MCF 10A (cell line): ENCODE measurements at regions not wholly inside any gene's neighbourhood (a gene's known extent, or its start where the extent isn't known, plus 50 kb on each side); places are given as distances from the start of the nearest gene placed in this dataset.

Source experiments
- BruUV-seq: library from RNA; stranded (reverse); fragments of 400-500 nt; replicated peaks from 2 replicates; lab custom pipeline; 2021; lab: Mats Ljungman, UMichigan
- CTCF ChIA-PET: fragments of 300-600 bp; sonication (Branson Sonifier 250); formaldehyde crosslinking; extraction: SDS; loops from one replicate; lab custom pipeline; 2021; ENCODE audit warnings: antibody characterized with exemption, inconsistent platforms; lab: Yijun Ruan, JAX
- POLR2A ChIA-PET: fragments of 300-600, 350-650 bp; sonication (Branson Sonifier 250); formaldehyde crosslinking; extraction: SDS; loops from one replicate; lab custom pipeline; 2020; ENCODE audit warnings: antibody characterized with exemption, inconsistent platforms; lab: Yijun Ruan, JAX
- DNase-seq: peaks from one replicate; pipeline ENCODE4 v3.0.0-alpha.2; 2018; ENCODE audit not compliant: unreplicated experiment
- H3K27ac Mint-ChIP-seq: one replicate; pipeline ENCODE4 v1.8.0; 2022; ENCODE audit warnings: mild to moderate bottlenecking, low read depth, mixed read lengths; ENCODE audit not compliant: unreplicated experiment
- H3K27me3 Mint-ChIP-seq: one replicate; pipeline ENCODE4 v1.8.0; 2022; ENCODE audit warnings: mixed read lengths; ENCODE audit not compliant: insufficient read depth, unreplicated experiment
- H3K36me3 Mint-ChIP-seq: one replicate; pipeline ENCODE4 v1.8.0; 2022; ENCODE audit warnings: mild to moderate bottlenecking, moderate library complexity, mixed read lengths; ENCODE audit not compliant: insufficient read depth, unreplicated experiment
- H3K4me1 Mint-ChIP-seq: one replicate; pipeline ENCODE4 v1.8.0; 2022; ENCODE audit warnings: mixed read lengths; ENCODE audit not compliant: insufficient read depth, unreplicated experiment
- H3K4me3 Mint-ChIP-seq: one replicate; pipeline ENCODE4 v1.8.0; 2022; ENCODE audit warnings: mild to moderate bottlenecking, moderate library complexity, mixed read lengths; ENCODE audit not compliant: unreplicated experiment
- H3K9me3 Mint-ChIP-seq: one replicate; pipeline ENCODE4 v1.8.0; 2022; ENCODE audit warnings: mixed read lengths; ENCODE audit not compliant: unreplicated experiment
- intact Hi-C: fragments of 100-400 bp; cut with micrococcal nuclease; formaldehyde crosslinking; loops from 2 replicates; pipeline ENCODE4 v1.14.1; 2022
- TF ChIP-seq, protein P1 (sequence below): fragments of 200-600 bp; IDR thresholded peaks from one replicate; pipeline ENCODE4 v1.8.0; 2022; ENCODE audit warnings: antibody characterized with exemption, mild to moderate bottlenecking; ENCODE audit not compliant: unreplicated experiment

DNA sequence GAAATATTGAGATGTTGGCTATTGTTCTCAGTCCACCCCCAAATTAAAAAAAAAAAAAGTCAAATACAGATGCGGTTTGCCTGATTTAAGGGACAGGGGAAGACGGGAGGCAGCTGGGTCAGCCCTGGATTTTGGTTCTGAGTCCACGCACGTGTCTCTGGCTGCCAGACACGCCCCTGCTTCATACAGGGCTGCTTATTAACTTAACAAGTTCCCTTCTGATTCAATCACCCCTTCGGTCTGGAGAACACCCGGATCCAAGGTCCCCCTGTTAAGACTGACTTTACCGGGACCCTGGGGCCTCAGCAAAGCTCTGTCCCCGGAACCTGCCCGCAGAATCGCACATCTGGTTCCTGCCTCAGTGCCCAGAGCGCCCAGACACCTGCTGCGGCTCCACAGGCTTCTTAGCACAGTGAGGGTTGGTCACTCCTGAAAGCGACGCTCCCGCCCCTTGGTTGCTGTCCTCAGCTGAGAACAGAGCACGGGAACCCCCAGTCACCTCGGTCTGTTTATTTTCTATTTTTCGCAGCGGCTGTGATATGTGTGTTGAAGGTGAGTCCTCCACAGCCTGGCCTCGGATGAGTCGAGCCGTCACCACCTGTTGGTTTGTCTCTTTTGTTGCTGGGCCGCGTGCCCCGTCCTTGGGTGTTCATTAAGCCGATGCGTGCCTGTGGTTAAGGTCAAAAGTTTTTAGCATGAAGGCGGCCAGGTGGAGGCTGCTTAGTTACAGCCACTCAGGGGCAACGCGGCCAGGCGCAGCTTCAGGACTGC lies 57.2 kb downstream of the RTP5 start:
- H3K27ac Mint-ChIP-seq, result no peak overlapping the region
- TF ChIP-seq, protein P1, sequence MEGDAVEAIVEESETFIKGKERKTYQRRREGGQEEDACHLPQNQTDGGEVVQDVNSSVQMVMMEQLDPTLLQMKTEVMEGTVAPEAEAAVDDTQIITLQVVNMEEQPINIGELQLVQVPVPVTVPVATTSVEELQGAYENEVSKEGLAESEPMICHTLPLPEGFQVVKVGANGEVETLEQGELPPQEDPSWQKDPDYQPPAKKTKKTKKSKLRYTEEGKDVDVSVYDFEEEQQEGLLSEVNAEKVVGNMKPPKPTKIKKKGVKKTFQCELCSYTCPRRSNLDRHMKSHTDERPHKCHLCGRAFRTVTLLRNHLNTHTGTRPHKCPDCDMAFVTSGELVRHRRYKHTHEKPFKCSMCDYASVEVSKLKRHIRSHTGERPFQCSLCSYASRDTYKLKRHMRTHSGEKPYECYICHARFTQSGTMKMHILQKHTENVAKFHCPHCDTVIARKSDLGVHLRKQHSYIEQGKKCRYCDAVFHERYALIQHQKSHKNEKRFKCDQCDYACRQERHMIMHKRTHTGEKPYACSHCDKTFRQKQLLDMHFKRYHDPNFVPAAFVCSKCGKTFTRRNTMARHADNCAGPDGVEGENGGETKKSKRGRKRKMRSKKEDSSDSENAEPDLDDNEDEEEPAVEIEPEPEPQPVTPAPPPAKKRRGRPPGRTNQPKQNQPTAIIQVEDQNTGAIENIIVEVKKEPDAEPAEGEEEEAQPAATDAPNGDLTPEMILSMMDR, result no peak
- no peaks in the 10 kb centered on the region for H3K4me1 Mint-ChIP-seq
- intact Hi-C loops, result no loop called here
- no peaks in the 10 kb centered on the region for H3K9me3 Mint-ChIP-seq
- no peak overlapping the region for H3K4me3 Mint-ChIP-seq
- POLR2A ChIA-PET, result no interaction called here
- no peaks in the 10 kb centered on the region for H3K36me3 Mint-ChIP-seq
- peaks cover 29% of the 10 kb centered on the region for H3K27me3 Mint-ChIP-seq
- no peak for DNase-seq
- BruUV-seq, result no TSS peak
- CTCF ChIA-PET, result no interaction called here

DNA sequence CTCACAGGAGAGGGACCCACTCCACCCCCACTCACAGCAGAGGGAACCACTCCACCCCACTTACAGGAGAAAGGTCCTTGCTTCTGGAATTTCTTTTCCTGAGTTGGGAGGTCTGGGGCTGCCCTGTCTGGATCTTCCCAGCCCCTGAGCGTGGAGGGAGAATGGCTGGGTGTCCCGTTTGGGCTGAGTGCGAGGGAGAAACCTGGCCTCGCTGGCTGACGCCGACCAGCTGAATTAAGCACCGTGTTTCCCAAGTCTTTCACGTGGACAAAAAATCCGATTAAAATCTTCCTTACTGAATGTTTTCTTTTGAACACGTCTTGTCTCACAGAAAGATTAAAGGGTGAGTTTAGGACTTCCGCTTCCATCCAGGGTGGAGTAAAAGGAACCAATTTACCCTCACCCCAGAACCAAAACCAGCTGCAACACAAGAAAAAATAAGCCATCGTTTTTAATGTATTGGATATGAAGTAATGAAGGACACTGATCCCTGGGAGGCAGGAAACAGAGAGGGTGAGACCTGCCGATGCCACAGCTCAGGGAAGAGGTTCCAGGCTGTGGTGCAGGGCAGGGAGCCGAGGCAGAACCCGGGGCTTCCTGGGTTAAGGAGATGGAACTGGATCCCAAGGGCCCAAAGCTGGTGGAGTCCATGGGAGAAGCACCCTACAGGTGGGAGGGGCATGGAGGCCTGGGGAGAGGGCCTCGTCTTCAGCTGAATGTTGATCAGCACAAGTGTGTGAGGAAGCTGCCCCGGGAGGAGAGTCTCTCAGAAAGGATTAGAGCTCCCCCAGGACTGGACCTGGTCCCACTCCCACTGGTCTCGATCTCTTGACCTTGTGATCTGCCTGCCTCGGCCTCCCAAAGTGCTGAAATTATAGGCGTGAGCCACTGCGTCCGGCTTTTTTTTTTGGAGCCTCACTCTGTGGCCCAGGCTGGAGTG lies 60.3 kb downstream of the RTP5 start:
- CTCF ChIA-PET, result no interaction called here

DNA sequence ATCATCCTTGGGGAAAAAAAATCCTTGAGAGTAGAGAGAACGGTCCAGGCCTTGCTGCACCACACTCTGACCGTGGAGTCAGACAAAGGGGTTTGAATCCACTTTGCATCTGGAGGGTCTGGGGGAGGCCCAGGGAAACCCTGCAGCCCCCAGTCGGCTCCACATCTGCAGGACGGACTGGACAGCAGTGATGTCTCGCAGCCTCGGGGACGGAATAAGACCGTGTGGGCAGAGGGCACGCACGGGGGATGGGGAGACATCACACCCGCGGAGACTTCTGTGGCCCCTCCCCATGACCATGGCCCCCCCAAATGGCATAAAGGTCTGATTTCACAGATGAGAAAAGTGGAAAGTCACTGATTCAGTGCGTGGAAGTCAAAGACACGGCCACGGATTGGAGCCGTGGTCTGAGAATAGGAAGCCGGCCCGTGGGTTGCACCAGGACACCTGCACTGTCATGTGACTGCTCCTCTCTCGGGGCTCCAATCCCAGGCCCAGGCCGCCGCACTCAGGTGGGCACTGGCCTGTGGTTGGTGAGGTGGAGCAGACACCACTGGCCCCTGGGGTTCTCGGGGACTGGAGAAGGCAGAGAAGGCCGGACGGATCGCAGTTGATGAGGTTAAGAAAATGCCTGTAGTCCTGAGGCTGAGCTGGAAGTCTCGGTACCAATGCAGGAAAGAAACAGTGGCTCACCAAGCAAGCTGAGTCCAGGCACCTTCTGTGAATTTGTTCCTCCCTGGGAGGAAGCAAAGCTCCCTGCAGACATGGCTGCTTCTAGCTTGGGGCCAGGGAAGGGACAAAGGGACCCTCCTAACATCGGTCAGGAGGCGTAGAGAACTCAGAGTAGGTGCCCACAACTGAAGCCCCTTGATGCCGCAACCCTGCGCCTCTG lies 61.8 kb downstream of the RTP5 start:
- H3K9me3 Mint-ChIP-seq, result no peaks in the 10 kb centered on the region
- ChIA-PET CTCF (no interaction called here), POLR2A (no interaction called here)
- no TSS peak for BruUV-seq
- peaks cover 4% of the 10 kb centered on the region for H3K27me3 Mint-ChIP-seq
- no peak overlapping the region for H3K4me3 Mint-ChIP-seq
- H3K4me1 Mint-ChIP-seq, result no peaks in the 10 kb centered on the region
- H3K27ac Mint-ChIP-seq, result no peak overlapping the region
- intact Hi-C loops, result no loop called here
- DNase-seq, result no peak
- no peaks in the 10 kb centered on the region for H3K36me3 Mint-ChIP-seq
- TF ChIP-seq, protein P1, result no peak

More for the DNA sequence above, 60.3 kb downstream of the RTP5 start:
- intact Hi-C loops, result no loop called here
- POLR2A ChIA-PET, result no interaction called here
- H3K9me3 Mint-ChIP-seq, result no peaks in the 10 kb centered on the region
- no peak overlapping the region for H3K27ac Mint-ChIP-seq
- TF ChIP-seq, protein P1, result no peak
- no peak overlapping the region for H3K4me3 Mint-ChIP-seq
- H3K36me3 Mint-ChIP-seq, result no peaks in the 10 kb centered on the region
- no TSS peak for BruUV-seq
- H3K4me1 Mint-ChIP-seq, result no peaks in the 10 kb centered on the region
- peaks cover 19% of the 10 kb centered on the region for H3K27me3 Mint-ChIP-seq
- DNase-seq, result no peak
